ENCODE measurements at regions not wholly inside any gene's neighbourhood (a gene's known extent, or its start where the extent isn't known, plus 50 kb on each side); places are given as distances from the start of the nearest gene placed in this dataset.

DNA sequence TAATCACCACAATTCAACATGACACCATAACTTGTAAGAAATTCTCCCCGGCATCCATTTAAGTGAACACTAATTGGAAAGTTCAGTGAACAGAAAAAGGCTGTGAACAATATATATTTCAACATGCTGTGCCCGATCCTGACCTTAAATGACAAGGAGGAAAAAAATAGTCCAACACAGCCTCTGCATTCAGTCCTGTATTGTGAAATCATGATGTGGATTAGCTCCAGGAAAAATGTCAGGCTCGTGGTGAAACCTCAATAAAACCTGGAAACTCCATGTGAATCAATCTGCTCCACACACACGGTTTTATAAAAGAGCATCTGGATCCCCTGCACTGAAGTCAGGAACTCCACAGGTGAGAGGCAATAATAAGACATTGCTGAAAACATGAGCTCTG is 145.4 kb upstream of the SPOPL start:
- Mint-ChIP-seq H3K4me1 (ENCODE audit: low read depth) (peaks cover 3% of the 10 kb centered on the region), H3K27ac (no peak overlapping the region), H3K36me3 (ENCODE audit: insufficient read depth) (no peaks in the 10 kb centered on the region), H3K27me3 (no peaks in the 10 kb centered on the region), H3K9me3 (ENCODE audit: low read depth) (no peaks in the 10 kb centered on the region), H3K4me3 (ENCODE audit: low read depth) (no peak overlapping the region)
- no peak for DNase-seq (ENCODE audit: low spot score, unreplicated experiment)
- TF ChIP-seq, protein P1, sequence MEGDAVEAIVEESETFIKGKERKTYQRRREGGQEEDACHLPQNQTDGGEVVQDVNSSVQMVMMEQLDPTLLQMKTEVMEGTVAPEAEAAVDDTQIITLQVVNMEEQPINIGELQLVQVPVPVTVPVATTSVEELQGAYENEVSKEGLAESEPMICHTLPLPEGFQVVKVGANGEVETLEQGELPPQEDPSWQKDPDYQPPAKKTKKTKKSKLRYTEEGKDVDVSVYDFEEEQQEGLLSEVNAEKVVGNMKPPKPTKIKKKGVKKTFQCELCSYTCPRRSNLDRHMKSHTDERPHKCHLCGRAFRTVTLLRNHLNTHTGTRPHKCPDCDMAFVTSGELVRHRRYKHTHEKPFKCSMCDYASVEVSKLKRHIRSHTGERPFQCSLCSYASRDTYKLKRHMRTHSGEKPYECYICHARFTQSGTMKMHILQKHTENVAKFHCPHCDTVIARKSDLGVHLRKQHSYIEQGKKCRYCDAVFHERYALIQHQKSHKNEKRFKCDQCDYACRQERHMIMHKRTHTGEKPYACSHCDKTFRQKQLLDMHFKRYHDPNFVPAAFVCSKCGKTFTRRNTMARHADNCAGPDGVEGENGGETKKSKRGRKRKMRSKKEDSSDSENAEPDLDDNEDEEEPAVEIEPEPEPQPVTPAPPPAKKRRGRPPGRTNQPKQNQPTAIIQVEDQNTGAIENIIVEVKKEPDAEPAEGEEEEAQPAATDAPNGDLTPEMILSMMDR (IDR thresholded peaks at IDR 0.05; ENCODE audit: unreplicated experiment), result no peak

DNA sequence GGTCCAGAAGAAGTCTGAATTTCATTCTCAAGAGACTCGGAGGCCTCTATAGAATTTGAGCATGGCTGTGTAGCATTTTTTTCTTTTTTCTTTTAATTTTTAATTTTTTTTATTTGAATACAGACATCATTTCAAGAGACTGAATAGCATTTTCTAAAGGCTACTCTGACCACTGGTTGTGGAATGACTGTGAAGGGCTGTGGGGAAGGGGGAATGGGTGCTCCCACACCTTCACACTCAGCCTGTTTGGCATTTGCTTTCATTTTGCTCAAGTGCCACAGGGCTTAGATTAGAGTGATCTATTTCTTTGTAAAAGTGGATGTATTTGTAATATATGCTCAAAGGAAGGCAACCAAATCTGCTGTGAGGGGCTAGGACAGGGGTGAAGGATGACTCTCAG is 142.0 kb upstream of the SPOPL start:
- Mint-ChIP-seq H3K4me3 (ENCODE audit: low read depth) (no peak overlapping the region), H3K27ac (peak overlapping the region; percentile 74), H3K27me3 (no peaks in the 10 kb centered on the region), H3K36me3 (ENCODE audit: insufficient read depth) (no peaks in the 10 kb centered on the region), H3K9me3 (ENCODE audit: low read depth) (no peaks in the 10 kb centered on the region), H3K4me1 (ENCODE audit: low read depth) (peaks cover 3% of the 10 kb centered on the region)
- DNase-seq (ENCODE audit: low spot score, unreplicated experiment), result no peak
- TF ChIP-seq, protein P1 (IDR thresholded peaks at IDR 0.05; ENCODE audit: unreplicated experiment), result no peak

DNA sequence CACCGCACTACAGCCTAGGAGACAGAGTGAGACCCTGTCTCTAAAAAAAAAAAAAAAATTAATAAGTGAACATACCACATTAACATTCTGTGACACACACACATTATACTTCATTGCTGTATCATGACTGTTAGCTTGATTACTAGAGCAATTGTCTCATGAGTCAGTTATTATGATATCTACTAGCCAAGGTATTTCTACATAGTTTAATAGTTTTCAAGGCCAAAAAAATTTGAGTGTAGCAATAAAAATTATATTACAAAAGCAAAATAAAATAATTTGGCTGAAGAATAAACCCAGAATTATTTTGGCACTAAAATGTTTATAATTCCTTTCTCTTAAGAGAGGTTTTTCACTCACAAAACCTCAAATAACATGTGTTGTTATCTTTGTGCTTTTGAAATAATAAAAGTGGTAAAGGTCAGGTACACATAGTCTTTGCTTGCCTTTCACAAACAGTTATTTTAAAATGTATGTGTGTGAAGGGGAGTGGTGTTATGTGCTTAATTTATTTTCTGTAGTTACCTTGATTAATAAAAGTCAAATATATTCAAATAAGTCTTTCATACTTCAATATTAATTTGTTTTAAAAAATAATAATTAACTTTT is 136.9 kb upstream of the SPOPL start:
- H3K27ac Mint-ChIP-seq, result no peak overlapping the region
- TF ChIP-seq, protein P1 (IDR thresholded peaks at IDR 0.05; ENCODE audit: unreplicated experiment), result no peak
- no peak for DNase-seq (ENCODE audit: low spot score, unreplicated experiment)
- no peaks in the 10 kb centered on the region for H3K36me3 Mint-ChIP-seq (ENCODE audit: insufficient read depth)
- no peak overlapping the region for H3K4me3 Mint-ChIP-seq (ENCODE audit: low read depth)
- no peaks in the 10 kb centered on the region for H3K27me3 Mint-ChIP-seq
- H3K4me1 Mint-ChIP-seq (ENCODE audit: low read depth), result peaks cover 2% of the 10 kb centered on the region
- H3K9me3 Mint-ChIP-seq (ENCODE audit: low read depth), result no peaks in the 10 kb centered on the region

DNA sequence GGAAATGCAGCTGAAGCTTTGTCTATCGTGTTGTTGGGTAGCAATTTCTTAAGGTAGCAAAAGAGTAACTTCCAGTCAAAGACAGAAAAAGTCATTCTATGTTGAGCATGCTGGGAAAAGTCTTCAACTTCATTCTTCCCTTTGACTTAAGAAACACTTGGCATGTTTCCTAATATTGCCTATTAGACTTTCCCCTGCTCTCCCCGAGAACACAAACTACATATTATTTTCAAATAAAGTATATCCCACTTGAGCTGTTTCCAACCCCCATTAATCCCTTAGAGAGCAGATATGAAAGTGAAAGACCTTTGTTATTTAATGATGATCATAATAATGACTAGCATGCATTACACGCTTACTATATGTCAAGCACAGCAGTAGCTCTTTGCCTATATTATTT is 136.0 kb upstream of the SPOPL start:
- TF ChIP-seq, protein P1 (IDR thresholded peaks at IDR 0.05; ENCODE audit: unreplicated experiment), result no peak
- DNase-seq (ENCODE audit: low spot score, unreplicated experiment), result no peak
- H3K36me3 Mint-ChIP-seq (ENCODE audit: insufficient read depth), result no peaks in the 10 kb centered on the region
- H3K27ac Mint-ChIP-seq, result no peak overlapping the region
- H3K4me1 Mint-ChIP-seq (ENCODE audit: low read depth), result no peaks in the 10 kb centered on the region
- no peaks in the 10 kb centered on the region for H3K9me3 Mint-ChIP-seq (ENCODE audit: low read depth)
- H3K4me3 Mint-ChIP-seq (ENCODE audit: low read depth), result no peak overlapping the region
- H3K27me3 Mint-ChIP-seq, result no peaks in the 10 kb centered on the region

DNA sequence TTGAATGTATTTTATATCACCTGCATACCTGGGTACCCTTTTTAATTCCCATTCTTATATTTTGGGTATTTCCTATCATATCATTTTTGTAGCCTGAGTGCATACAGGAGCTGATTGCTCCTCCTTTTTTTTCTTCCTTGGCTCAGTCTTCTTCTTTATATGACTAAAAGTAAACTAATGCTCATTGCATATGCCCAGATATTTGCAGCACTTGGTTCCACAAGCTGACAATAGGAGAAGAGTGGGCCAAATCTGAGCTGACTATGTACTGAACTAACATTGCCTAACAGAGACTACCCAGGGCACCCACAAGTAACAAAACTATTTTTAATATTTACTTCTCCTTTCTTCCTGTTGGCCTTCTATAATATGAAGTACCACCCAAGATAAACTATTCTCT is 131.7 kb upstream of the SPOPL start:
- Mint-ChIP-seq H3K4me3 (ENCODE audit: low read depth) (no peak overlapping the region), H3K4me1 (ENCODE audit: low read depth) (no peaks in the 10 kb centered on the region), H3K36me3 (ENCODE audit: insufficient read depth) (peaks cover 2% of the 10 kb centered on the region), H3K27me3 (no peaks in the 10 kb centered on the region), H3K9me3 (ENCODE audit: low read depth) (peaks cover 3% of the 10 kb centered on the region), H3K27ac (peak overlapping the region; percentile 16)
- DNase-seq (ENCODE audit: low spot score, unreplicated experiment), result no peak
- TF ChIP-seq, protein P1 (IDR thresholded peaks at IDR 0.05; ENCODE audit: unreplicated experiment), result no peak
